Activated T-cell treated with anti-CD3 and anti-CD28 coated beads, Interleukin-2, amount 50 U/mL, for 1 hour (primary cell): ENCODE measurements at regions not wholly inside any gene's neighbourhood (a gene's known extent, or its start where the extent isn't known, plus 50 kb on each side); places are given as distances from the start of the nearest gene placed in this dataset.

ENCODE experiments used
- DNase-seq: peaks from one replicate; pipeline ENCODE4 v3.0.0-alpha.2; 2020

DNA sequence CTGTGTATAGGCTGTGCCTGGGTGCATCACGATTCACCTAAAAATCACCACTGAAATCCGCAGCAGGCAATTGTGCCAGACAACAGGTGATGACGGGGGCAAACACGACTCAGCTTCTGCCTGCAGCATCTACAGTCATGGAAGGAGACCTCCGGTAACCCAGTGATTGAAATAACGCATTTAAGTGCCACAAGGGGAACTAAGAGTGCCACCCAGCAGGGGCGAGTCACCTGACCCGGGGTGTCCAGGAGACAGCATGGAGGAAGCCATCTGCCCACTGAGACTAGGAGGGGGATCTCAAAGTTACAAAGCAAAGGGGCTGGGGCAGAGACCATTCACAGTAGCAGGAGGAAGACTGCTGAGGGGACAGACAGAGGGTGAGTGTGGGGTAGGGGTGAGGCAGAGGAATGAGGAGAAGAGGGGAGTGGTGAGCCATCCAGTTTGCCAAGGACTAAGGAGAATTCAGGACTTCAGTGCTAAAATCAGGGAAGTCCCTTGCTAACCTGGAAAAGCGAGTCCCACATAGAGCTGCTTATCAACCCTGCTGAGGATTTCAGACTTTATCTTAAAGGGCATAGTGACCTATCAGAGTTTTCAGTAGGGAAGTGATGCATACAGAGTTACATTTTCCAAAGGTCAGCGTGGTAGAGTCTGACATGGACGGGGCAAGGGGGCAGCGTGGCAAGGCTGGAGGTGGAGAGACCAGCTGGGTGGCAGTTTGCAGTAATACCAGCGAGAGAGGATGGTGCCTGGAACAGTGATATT is 256.7 kb upstream of the HES1 start:
- DNase-seq, result no peak

DNA sequence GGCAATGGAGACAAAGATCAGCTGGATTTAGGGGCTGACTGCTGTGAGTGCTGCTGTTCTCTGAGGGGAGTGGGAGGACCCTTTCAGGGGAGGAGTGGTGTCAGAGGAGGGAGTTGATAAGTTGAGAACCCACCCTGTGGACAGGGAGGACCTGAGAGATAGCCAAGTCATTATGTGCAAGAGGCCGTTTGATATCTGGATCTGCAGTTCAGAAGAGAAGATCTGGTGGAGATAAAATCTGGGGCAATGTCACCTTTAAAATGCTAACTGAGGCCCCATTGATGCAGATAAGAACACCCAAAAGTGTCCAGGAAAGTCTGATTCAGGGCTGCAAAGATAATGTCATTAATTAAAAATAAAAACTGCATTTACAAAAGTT is 256.1 kb upstream of the HES1 start:
- no peak for DNase-seq

- no peak for DNase-seq
Measured at GRCh38 chr3:193882091-193882490, 253.9 kb upstream of the HES1 start.

DNA sequence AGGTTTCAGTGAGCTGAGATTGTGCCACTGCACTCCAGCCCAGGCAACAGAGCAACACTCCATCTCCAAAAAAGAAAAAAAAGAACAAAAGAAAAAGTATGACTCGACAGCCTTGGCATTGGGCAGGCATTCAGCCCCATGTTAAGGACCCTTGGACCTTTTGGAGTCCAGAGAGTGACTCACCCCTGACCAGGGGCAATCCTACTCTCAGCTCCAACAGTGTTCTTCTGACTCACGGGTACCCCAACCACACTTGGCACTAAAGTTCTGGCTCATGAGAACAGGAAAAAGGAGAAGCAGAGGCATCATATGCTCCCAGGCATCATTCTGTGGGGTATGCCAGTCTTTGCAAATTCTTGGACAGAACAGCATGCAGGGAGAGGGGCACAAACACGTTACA is 252.4 kb upstream of the HES1 start:
- DNase-seq, result no peak

DNA sequence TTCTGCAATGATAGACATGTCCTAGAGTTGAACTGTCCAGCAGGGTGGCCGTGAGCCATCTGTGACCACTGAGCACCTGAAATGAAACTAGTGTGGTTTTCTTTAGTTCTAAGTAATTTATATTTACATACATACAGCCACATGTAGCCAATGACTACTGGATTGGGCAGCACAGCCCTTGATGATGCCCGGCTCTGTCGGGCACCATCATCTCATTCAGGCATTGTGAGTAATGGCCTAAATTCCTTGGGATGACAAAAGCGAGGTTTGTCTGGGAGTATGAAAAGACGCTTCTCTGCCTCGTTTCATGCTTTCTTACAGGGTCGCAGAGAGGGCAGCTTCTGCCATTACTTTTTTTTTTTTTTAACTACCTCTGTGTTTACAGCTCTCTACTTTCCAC is 251.9 kb upstream of the HES1 start:
- DNase-seq, result no peak

- DNase-seq, result no peak
Measured at GRCh38 chr3:193884652-193885051, 251.3 kb upstream of the HES1 start.

GRCh38 chr3:193885832-193886231 is 250.1 kb upstream of the HES1 start:
- no peak for DNase-seq

GRCh38 chr3:193890016-193890897 is 245.7 kb upstream of the HES1 start:
- DNase-seq, result no peak

GRCh38 chr3:193894121-193894863 is 241.7 kb upstream of the HES1 start:
- DNase-seq, result no peak

DNA sequence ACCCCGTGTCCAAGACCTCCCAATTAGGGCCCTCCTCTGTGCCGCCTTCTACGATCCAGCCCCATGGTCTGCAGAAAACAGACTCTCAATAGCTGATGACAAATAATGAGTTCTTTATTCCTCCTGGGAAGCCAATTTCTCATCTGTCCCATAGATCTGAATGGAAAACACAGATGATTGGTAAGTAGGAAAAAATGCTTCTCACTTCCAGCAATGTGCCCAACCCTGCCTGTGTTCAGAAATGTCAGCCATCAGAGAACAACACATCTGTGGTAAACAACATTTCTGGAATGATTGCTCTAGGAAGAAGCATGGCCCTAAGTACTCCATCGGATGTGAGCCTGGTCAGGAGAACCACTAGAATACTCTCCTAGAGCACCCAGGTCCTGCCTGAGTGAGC is 240.5 kb upstream of the HES1 start:
- no peak for DNase-seq

GRCh38 chr3:193896419-193896818 is 239.5 kb upstream of the HES1 start:
- no peak for DNase-seq

- DNase-seq, result no peak
Measured at GRCh38 chr3:193897288-193897687, 238.7 kb upstream of the HES1 start.

GRCh38 chr3:193897731-193898180 is 238.2 kb upstream of the HES1 start:
- no peak for DNase-seq

DNA sequence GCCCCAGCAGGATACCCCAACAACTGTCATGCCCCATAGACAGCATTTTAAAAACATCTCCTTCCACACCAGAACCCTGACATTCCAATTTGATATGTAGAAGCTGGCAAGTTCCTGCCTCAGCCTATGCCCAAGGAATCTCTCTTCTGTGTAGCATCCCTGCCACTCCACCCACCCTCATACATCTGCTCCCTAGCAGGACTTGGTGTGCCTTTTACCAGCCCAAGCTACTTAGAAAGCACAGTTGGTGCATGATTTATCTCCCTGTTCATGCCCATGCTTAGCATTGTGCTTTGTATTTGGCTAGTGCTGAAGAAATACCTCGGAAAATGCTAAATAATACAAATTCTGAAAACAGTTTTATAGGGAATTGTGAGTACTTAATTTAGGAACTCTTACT is 236.9 kb upstream of the HES1 start:
- DNase-seq, result no peak

DNA sequence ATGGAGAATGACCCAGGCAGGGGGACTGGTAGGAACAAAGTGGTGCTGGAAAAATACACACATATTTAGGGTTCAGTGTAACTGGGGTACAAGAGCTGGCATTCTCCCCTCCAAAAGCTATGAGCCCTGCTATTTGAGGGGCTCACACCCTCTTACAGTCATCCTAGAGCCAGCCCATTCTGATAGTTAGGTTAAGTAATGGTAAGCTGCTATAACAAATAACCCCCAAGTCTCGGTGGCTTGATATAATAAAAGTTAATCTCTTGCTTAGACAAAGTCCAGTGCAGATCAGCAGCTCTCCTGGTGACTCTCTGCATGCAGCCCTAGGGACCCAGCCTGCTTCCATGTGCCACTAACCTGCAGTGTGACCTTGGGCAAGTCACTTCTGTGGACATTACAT is 234.9 kb upstream of the HES1 start:
- DNase-seq, result no peak

GRCh38 chr3:193902607-193903511 is 233.1 kb upstream of the HES1 start:
- no peak for DNase-seq

DNA sequence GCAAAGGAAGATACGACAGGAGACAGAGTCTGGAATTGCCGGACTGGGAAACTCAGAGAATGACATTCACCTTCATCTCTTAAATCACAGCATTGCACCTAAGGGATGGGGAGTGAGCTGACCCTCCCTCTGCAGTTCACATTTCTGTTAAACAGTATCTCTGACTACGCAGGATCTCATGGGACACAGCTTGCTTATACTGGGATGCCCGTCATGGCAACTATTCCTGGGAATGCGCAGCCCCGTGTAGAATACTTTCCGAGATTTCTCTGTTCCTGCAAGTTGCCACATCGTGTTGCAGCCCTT is 232.5 kb upstream of the HES1 start:
- DNase-seq, result no peak

DNA sequence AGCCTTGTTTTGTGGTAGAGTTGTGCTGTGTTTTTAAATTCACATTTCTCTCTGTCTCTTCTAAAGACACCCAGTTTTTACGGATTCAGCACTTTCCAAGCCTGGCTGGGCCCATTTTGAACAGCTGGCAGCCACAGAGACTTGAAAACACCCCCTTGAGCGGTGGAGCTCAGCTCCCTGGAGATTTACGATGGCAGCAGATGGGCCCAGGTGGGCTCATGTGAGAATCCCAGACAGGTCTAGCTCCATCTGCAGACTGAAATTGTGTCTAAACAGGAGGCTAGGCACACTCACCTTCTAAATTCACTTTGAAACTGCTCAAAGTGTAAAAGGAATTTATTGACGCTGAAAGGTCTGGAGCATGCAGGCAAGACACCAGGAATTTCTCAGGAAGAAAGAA is 232.0 kb upstream of the HES1 start:
- DNase-seq, result no peak

DNA sequence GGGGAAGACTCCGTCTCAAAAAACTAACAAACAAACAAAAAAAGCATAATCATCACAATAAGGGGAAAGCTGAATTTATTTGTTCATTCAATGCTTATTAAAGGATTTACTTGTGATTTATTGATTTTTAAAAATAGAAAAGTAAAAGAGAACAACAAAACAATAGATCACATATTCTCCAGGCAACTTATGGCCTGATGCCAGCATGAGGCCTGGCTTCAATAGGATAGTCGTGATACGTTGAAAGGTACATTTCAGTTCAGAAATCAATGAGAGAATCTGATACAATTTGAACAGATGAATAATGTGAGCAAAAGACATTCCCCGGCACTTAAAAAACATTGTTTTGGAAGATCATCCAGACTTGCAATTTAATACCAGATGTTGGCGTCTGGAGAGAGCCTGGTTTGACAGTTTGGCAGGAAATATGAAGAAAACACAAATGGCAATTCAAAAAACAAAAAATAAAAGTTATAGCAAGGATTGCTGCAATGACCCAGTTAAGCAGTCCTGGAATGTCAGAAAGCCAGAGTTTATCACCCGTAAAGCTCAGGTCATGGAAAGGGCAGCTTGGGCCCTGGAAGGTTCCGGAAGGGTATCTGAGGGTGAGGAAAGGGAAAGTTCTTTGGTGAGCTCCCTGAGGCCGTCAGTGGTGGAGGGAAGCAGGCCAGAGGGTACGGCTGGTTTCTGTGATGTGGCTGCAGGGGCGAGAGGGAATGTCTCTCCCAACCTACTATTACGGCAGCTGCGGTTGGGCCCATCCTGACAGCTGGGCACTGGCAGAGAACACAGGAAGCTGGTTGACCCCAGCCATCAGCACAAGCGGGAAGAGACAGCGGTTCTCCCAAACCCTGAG is 230.2 kb upstream of the HES1 start:
- DNase-seq, result no peak

DNA sequence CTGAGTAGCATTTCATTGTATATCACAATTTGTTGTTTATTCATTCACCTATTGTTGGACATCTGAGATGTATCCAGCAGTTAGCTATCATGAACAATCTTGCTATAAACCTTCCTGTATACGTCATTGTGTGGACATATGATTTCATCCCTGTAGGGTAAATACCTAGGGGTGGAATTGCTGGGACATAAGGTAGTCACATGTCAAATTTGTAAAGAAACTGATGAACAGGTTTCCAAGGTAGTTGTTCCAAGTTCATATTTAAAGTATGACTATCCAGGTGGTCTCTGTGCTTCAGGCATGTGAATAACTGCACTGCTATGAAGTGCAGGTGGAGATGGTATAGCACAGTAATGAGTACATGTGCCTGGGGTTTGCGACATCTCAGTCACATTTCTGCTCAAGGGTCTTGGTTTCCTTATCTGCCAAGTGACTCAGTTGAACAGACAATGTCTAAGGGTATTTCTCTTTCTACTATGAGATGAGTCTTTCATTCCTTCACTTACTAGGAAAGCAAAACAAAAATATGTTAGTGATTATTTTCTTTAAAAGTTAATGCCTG is 229.0 kb upstream of the HES1 start:
- DNase-seq, result no peak

DNA sequence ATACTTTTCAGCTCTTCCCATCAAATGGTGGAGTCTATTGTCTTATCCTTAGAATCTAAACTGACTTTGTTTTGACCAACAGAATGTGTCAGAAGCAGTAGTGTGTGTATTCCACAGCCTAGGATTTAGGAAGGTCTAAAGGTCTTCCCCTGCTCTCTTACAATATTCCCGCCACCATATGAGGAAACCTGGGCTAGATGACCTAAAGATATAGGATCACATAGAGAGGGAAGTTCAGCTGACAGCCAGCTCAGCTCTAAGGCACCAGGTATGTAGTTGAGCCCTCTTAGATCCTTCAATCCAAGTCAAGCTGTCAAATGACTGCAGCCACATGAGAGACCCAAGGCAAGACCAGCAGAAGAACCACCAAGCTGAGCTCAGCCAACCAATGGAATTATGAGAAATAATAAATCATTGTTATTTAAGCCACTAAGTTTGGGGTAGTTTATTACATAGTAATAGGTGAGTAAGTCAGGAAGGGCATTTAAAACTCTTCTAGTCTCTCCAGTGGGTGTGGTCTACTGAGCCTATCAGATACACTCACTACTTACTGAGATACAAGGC is 227.7 kb upstream of the HES1 start:
- DNase-seq, result no peak
